ENCODE measurements at regions not wholly inside any gene's neighbourhood (a gene's known extent, or its start where the extent isn't known, plus 50 kb on each side); places are given as distances from the start of the nearest gene placed in this dataset.

GRCh38 chr6:170050591-170051041 is 240.3 kb downstream of the DLL1 start:
- TF ChIP-seq EZH2phosphoT487 (conservative IDR thresholded peaks at IDR 0.05; ENCODE audit: low read length): no peak
- TF ChIP-seq, protein P1, sequence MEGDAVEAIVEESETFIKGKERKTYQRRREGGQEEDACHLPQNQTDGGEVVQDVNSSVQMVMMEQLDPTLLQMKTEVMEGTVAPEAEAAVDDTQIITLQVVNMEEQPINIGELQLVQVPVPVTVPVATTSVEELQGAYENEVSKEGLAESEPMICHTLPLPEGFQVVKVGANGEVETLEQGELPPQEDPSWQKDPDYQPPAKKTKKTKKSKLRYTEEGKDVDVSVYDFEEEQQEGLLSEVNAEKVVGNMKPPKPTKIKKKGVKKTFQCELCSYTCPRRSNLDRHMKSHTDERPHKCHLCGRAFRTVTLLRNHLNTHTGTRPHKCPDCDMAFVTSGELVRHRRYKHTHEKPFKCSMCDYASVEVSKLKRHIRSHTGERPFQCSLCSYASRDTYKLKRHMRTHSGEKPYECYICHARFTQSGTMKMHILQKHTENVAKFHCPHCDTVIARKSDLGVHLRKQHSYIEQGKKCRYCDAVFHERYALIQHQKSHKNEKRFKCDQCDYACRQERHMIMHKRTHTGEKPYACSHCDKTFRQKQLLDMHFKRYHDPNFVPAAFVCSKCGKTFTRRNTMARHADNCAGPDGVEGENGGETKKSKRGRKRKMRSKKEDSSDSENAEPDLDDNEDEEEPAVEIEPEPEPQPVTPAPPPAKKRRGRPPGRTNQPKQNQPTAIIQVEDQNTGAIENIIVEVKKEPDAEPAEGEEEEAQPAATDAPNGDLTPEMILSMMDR (IDR thresholded peaks at IDR 0.05; ENCODE audit: insufficient read depth, low read length, poor library complexity, severe bottlenecking): no peak
- Histone ChIP-seq H3K9ac (ENCODE audit: low read length) (no peak overlapping the region), H3K4me2 (ENCODE audit: low read depth, low read length, poor library complexity, severe bottlenecking) (no peak overlapping the region), H3K9me2 (replicated peaks; ENCODE audit: insufficient read depth, low read length) (no peaks in the 10 kb centered on the region), H3K36me3 (ENCODE audit: low read length) (no peaks in the 10 kb centered on the region), H2AFZ (ENCODE audit: low read depth, low read length, severe bottlenecking) (no peak overlapping the region), H3K27me3 (ENCODE audit: low read length) (no peaks in the 10 kb centered on the region), H3K4me3 (ENCODE audit: insufficient read depth, low read length, poor library complexity, severe bottlenecking) (no peak overlapping the region), H3K79me2 (ENCODE audit: insufficient read depth, low read length) (no peaks in the 10 kb centered on the region), H3K27ac (ENCODE audit: low read depth, low read length) (no peak overlapping the region), H3K9me3 (ENCODE audit: insufficient read depth, low read length) (no peaks in the 10 kb centered on the region; the same call in 1 of the 2 replicates), H3F3A (ENCODE audit: insufficient read depth) (no peaks in the 10 kb centered on the region), H4K20me1 (ENCODE audit: low read depth, low read length) (no peaks in the 10 kb centered on the region)

DNA sequence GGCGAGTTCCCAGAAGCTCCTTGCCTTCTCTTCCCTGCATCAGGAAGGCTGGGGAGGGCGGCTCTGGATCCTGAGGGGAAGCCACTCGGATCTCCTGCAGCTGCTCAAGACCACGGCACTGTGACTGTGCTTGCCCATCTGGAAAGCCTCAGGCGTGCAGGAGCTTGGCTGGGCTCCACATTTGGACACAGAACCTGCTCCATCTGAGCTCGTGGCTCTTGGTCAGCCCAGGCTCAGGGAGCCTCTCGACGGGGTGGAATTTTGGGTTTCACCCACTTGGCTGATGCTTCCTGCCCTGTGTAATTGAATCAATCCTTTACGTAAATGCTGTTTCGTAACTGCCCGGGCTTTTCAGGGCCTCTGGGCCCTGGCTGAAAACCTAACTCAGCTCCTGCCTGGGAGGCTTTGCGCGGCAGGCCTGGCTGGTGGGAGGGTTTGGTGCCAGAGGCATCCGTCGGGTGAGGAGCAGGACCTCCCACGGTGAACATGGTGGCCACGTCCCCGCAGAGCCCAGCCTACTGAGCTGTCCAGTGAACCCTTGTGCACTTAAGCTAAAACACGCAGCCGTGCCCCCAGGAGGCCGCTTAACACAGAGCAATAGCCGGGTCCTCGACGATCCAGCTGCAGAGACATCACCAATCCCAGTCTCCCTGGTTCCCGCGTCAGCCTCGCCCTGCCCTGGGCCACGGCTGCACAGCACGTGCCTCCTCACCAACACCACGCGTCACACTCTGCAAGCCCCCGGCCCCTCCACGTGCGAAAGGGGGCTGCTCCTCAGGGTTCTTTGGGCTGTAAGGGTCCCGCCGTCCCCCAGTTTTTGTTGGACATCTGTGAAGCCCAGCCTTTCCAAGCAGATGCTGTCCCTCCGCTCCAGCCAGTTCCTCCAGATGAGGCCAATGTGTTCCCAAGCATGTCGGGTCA is 241.0 kb downstream of the DLL1 start:
- Histone ChIP-seq H3K4me3 (ENCODE audit: insufficient read depth, low read length, poor library complexity, severe bottlenecking) (no peak overlapping the region), H3K9me3 (ENCODE audit: insufficient read depth, low read length) (no peaks in the 10 kb centered on the region; the same call in 1 of the 2 replicates), H3F3A (ENCODE audit: insufficient read depth) (no peaks in the 10 kb centered on the region), H3K27me3 (ENCODE audit: low read length) (no peaks in the 10 kb centered on the region), H2AFZ (ENCODE audit: low read depth, low read length, severe bottlenecking) (no peak overlapping the region), H3K9ac (ENCODE audit: low read length) (no peak overlapping the region), H4K20me1 (ENCODE audit: low read depth, low read length) (no peaks in the 10 kb centered on the region), H3K79me2 (ENCODE audit: insufficient read depth, low read length) (no peaks in the 10 kb centered on the region), H3K27ac (ENCODE audit: low read depth, low read length) (no peak overlapping the region), H3K36me3 (ENCODE audit: low read length) (no peaks in the 10 kb centered on the region), H3K9me2 (replicated peaks; ENCODE audit: insufficient read depth, low read length) (no peaks in the 10 kb centered on the region), H3K4me2 (ENCODE audit: low read depth, low read length, poor library complexity, severe bottlenecking) (no peak overlapping the region)
- TF ChIP-seq, protein P1 (IDR thresholded peaks at IDR 0.05; ENCODE audit: insufficient read depth, low read length, poor library complexity, severe bottlenecking): no peak
- TF ChIP-seq EZH2phosphoT487 (conservative IDR thresholded peaks at IDR 0.05; ENCODE audit: low read length): no peak

- H3K4me2 ChIP-seq (ENCODE audit: low read depth, low read length, poor library complexity, severe bottlenecking): no peak overlapping the region
These were observed 242.1 kb downstream of the DLL1 start for GRCh38 chr6:170048615-170049256.

More at GRCh38 chr6:170048615-170049256, 242.1 kb downstream of the DLL1 start:
- Histone ChIP-seq H4K20me1 (ENCODE audit: low read depth, low read length) (no peaks in the 10 kb centered on the region), H3K9ac (ENCODE audit: low read length) (no peak overlapping the region), H3K36me3 (ENCODE audit: low read length) (no peaks in the 10 kb centered on the region), H3F3A (ENCODE audit: insufficient read depth) (no peaks in the 10 kb centered on the region), H3K4me3 (ENCODE audit: insufficient read depth, low read length, poor library complexity, severe bottlenecking) (no peak overlapping the region), H2AFZ (ENCODE audit: low read depth, low read length, severe bottlenecking) (no peak overlapping the region), H3K27ac (ENCODE audit: low read depth, low read length) (no peak overlapping the region), H3K9me2 (replicated peaks; ENCODE audit: insufficient read depth, low read length) (no peaks in the 10 kb centered on the region), H3K79me2 (ENCODE audit: insufficient read depth, low read length) (no peaks in the 10 kb centered on the region), H3K27me3 (ENCODE audit: low read length) (no peaks in the 10 kb centered on the region), H3K9me3 (ENCODE audit: insufficient read depth, low read length) (no peaks in the 10 kb centered on the region; the same call in 1 of the 2 replicates)
- TF ChIP-seq EZH2phosphoT487 (conservative IDR thresholded peaks at IDR 0.05; ENCODE audit: low read length): no peak
- TF ChIP-seq, protein P1 (IDR thresholded peaks at IDR 0.05; ENCODE audit: insufficient read depth, low read length, poor library complexity, severe bottlenecking): no peak

Data from SU-DHL-6 (cell line).